SW 1271 (cell line): ENCODE measurements at regions not wholly inside any gene's neighbourhood (a gene's known extent, or its start where the extent isn't known, plus 50 kb on each side); places are given as distances from the start of the nearest gene placed in this dataset.

Source experiments
- DNase-seq, 2 experiments: peaks; one replicate each; lab custom pipeline; 2025; lab: John Stamatoyannopoulos, UW

DNA sequence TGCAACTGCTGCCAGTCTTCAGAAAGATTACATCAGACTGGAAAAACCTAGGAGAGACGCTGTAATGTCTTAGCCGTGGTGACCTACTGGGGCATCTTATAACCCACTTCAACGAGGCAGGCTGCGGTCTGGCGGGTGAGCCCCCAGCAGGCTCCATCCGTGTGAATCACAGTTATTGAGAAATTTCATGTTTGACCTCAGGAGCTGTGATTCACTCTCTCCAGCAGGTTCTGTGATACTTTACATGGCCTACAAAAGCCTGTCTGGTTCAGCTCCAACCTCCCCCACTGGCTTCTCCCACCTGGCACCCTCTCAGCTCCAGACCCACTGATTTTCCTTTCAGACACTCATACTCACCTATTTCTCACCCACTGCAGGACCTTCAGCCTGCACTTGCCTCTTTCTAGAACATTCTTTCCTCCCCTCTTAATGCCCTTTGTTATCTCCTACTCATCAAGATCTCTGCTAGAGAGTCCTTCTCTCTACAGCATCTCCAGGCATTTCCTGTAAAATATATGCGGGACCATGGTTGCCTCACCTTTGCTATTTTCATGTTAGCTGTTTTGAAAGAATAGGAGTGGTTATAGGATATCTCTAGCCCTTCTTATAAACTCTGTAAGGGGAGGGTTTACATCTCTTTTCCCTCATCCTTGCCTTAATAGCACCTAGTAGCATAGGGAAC lies 227.9 kb downstream of the MAF start:
- peak in 1 of 2 experiments; percentile 17 for DNase-seq

GRCh38 chr16:79370736-79371135 lies 229.8 kb downstream of the MAF start:
- DNase-seq: no peak

DNA sequence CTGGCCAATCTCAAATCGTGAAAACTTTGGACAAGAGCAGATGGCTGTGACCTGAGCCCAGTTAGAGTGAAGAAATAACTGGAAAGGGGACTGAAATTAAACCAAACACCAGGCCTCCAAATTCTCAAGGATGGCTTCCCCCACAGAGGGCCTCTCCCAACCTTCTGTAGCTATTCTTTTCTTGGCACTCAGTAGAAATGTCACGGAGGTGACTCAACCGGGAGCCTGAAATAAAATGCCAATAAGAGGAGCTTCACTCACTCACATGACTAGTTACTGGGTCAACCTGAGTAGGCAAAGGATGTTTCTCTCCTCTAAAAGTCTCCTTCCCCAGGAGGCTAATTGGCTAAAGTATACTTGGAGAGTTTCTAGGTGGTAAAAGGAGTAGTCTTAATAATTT lies 230.7 kb downstream of the MAF start:
- DNase-seq: no peak

DNA sequence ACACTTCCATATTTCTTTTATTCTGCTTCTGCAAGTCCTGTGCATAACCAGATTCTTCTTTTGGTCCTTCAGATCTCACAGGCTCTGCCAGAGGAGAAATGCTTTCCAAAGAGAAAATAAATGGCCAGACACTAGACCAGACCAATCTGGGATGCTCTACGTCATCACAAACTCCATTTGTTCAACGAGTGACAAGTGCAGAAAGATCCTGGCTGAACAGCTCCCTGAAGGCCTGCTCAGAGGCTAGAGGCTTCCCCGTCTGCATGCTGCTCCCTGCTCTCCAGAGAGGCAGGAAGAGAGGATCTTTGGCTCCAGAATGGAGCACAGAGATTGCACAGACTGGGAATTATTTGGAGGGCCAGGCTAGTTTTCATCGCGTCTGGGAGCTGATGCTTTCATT lies 232.7 kb downstream of the MAF start:
- DNase-seq: no peak

DNA sequence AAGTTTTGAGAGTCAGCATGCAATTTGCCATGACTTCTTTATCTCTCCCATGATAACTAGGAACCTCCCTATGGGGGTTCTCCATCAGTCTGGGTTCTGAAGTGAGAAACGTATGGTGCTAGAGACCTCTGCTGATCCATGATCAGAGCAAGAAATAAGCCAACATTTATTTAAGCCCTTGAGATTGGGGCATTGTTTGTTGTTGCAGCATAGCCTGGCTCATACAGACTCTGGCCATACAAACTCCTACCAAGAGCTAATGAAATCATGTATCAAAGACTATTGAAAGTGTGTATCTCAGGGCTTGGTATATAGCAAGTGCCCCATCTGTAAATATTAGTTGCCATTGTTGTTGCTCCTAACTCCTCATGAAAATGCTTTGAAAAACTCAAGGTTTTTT lies 233.9 kb downstream of the MAF start:
- DNase-seq: no peak

- no peak for DNase-seq
These were observed 234.8 kb downstream of the MAF start for GRCh38 chr16:79365702-79366101.

DNA sequence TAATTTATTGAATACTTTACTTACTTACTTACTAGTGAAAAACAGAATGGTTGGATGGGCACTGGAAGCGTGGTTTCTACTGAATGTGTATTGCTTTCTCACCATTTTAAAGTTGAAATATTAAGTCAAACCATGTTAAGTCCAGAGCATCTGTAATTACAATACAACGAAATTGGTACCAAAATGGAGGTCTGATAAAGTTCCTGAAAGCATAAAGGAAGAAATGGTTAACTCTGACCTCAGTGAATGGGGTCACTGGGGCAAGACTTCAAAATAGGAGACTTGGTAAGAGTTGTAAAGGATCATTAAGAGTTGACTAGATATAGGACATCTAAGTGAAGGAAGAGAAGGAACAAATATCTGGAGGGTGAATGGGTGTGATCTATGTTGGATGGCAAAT lies 237.1 kb downstream of the MAF start:
- DNase-seq: no peak

GRCh38 chr16:79363035-79363434 lies 237.5 kb downstream of the MAF start:
- DNase-seq: no peak

GRCh38 chr16:79362300-79362970 lies 238.1 kb downstream of the MAF start:
- no peak for DNase-seq

GRCh38 chr16:79361132-79361751 lies 239.3 kb downstream of the MAF start:
- DNase-seq: no peak

DNA sequence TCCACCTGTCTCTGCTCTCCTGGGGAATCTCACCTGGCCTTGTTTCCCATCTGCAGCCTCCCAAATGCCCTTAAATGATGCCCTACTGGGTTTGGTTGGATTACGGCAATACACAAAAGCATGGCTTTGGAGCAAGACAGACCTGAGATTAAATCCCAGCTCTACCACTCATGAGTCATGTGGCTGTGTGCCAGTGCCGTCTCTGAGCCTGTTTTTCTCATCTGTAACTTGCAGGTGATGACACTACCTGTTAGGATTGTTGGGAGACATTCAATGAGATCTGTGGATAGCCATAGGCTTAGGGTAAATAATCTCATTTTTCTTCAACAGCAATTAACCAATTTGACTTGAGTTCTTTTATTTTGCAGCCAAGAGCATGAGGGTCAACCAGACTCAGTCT lies 240.3 kb downstream of the MAF start:
- no peak for DNase-seq

- no peak for DNase-seq
These were observed 241.5 kb downstream of the MAF start for GRCh38 chr16:79359082-79359481.

- DNase-seq: no peak
These were observed 242.3 kb downstream of the MAF start for GRCh38 chr16:79358188-79358587.

GRCh38 chr16:79355600-79356358 lies 244.8 kb downstream of the MAF start:
- DNase-seq: no peak

GRCh38 chr16:79351927-79352326 lies 248.6 kb downstream of the MAF start:
- DNase-seq: no peak

DNA sequence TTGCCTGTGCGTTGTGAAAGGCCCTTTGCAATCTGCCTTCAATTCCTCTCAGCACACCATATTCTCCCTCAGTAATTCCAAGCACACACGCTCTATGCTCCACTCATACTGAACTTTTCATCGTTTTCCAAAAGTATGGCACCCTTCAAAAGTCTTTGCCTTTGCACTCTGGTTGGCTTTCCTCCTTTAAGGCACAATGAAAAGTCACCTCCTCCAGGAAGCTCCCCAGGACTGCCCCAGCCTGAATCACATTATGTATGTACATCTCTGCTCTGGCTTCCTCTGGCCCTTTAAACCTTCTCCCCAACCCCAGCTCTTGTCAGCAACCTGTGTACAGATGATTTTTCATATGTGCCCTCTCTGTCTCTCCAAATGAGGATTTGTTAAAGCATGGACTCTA lies 250.7 kb downstream of the MAF start:
- no peak for DNase-seq

GRCh38 chr16:79348521-79349306 lies 251.8 kb downstream of the MAF start:
- no peak for DNase-seq

GRCh38 chr16:79347277-79347676 lies 253.3 kb downstream of the MAF start:
- DNase-seq: no peak

DNA sequence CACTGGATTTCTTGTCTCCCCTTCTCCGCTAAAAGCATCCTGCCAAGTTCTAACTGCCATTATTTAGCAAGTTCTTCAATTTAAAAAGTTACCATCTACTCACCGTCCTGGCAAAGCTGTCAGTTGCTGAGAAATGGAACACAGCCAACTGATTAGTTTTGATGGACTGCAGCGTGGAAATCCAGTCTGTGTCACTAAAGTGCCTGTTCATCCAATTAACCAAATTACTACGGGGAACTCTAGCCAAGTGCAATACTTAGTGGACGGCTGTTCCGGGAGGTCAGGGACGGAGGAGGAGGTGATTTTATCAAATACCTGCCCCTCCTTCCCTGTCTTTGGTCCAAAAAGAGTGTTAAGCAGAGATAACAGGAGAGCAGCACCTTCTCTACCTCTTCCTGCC lies 260.7 kb downstream of the MAF start:
- no peak for DNase-seq

GRCh38 chr16:79337906-79338305 lies 262.6 kb downstream of the MAF start:
- no peak for DNase-seq

DNA sequence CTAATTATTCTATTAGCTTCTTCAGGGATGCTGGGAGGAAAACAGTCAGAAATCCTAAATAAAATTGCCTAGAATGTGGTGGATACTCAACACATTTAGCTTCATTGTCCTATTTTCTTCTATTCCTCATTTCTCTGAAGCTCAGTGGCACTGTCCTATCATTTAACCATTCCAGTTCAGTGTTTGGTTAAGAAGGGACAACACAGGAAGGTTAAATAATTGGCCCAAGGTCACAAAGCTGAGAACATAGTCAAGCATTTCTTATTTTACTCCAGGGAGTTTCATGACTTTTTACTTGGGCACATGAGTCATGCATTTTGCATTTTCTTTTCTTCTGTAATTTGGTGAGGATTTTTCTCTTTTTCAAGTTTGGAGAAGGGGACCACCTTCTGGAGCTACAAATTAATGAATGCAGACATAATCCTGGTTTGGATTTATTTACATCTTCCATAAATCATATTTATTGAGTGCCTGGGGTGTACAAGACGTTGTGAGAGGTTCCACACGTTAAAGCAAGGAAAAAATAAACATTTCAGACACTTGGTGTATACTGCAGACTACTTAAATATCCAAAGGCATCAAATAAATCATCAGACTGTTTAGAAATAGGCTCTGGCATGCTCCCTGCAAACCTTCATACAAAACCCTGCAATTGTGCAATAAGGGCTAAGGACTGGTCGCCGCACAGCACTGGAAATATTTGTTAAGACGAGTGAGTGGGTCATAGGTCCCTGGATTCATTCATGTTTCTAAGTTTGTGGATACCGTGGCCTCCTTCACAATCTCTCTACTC lies 263.9 kb downstream of the MAF start:
- no peak for DNase-seq
